Panc1 (cell line): ENCODE measurements at regions not wholly inside any gene's neighbourhood (a gene's known extent, or its start where the extent isn't known, plus 50 kb on each side); places are given as distances from the start of the nearest gene placed in this dataset.

Source experiments
- ATAC-seq: fragments of 200-7000 bp; cut with Tn5 transposase; 2 replicates; pipeline ENCODE4 v1.9.1; 2020; ENCODE audit warnings: mild to moderate bottlenecking, moderate library complexity
- BruUV-seq: library from RNA; stranded (reverse); fragments of 400-500 nt; replicated peaks from 2 replicates; lab custom pipeline; 2021; lab: Mats Ljungman, UMichigan
- CTCF ChIA-PET: fragments of 300-600 bp; sonication (Branson Sonifier 250); formaldehyde crosslinking; loops from one replicate; lab custom pipeline; 2022; ENCODE audit warnings: antibody characterized with exemption; lab: Charles Lee
- POLR2A ChIA-PET: fragments of 300-600 bp; sonication (Branson Sonifier 250); formaldehyde crosslinking; loops from one replicate; lab custom pipeline; 2022; ENCODE audit warnings: antibody characterized with exemption; lab: Charles Lee
- DNase-seq: peaks from one replicate; pipeline ENCODE4 v3.0.0-alpha.2; 2010; ENCODE audit warnings: low read depth, low spot score
- H3K27ac ChIP-seq: 2 replicates; pipeline ENCODE4 v1.5.1; 2011; ENCODE audit warnings: mild to moderate bottlenecking, low read length, inconsistent platforms
- H3K27me3 ChIP-seq: fragments of 200-500 bp; sonication (Bioruptor generic); 2 replicates; pipeline ENCODE4 v1.6.0; 2014; ENCODE audit warnings: low read length, inconsistent platforms; ENCODE audit not compliant: control insufficient read depth, insufficient read depth
- H3K36me3 ChIP-seq: fragments of 200-500 bp; sonication (Bioruptor generic); 2 replicates; pipeline ENCODE4 v1.5.1; 2014; ENCODE audit warnings: inconsistent platforms, mild to moderate bottlenecking, low read length, moderate library complexity; ENCODE audit not compliant: control insufficient read depth, insufficient read depth
- H3K4me1 ChIP-seq: 2 replicates; pipeline ENCODE4 v1.5.1; 2011; ENCODE audit warnings: inconsistent platforms, mild to moderate bottlenecking, low read length, moderate library complexity; ENCODE audit not compliant: control insufficient read depth, insufficient read depth
- H3K4me3 ChIP-seq, 2 experiments: 2 replicates each; pipeline ENCODE4 v1.5.1; 2011 to 2012; ENCODE audit warnings: low read depth in 2 of 2, low read length in 2 of 2, mild to moderate bottlenecking in 2 of 2, inconsistent platforms in 1 of 2, moderate library complexity in 1 of 2
- H3K9me3 ChIP-seq: fragments of 200-500 bp; sonication (Bioruptor generic); 2 replicates; pipeline ENCODE4 v1.5.1; 2014; ENCODE audit warnings: low read depth, mild to moderate bottlenecking, inconsistent platforms, low read length, moderate library complexity; ENCODE audit not compliant: control insufficient read depth, insufficient read depth
- CTCF ChIP-seq: fragments of 450-650 bp; IDR thresholded peaks from 2 replicates; pipeline ENCODE4 v1.5.1; 2017; ENCODE audit warnings: mild to moderate bottlenecking
- POLR2AphosphoS5 ChIP-seq: IDR thresholded peaks from 2 replicates; pipeline ENCODE4 v1.6.1; 2012; ENCODE audit warnings: mild to moderate bottlenecking, low read depth, low read length, moderate library complexity
- REST ChIP-seq, 2 experiments: IDR thresholded peaks; 2 replicates each; pipeline ENCODE4 v1.6.1; 2011 to 2012; ENCODE audit warnings: low read depth in 2 of 2, control low read depth in 1 of 2, low read length in 1 of 2, mild to moderate bottlenecking in 1 of 2, moderate library complexity in 1 of 2; ENCODE audit not compliant: insufficient read depth in 1 of 2
- SIN3A ChIP-seq: IDR thresholded peaks from 2 replicates; pipeline ENCODE4 v1.6.1; 2012; ENCODE audit warnings: low read depth, mild to moderate bottlenecking, low read length, moderate library complexity, borderline replicate concordance; ENCODE audit not compliant: insufficient read depth
- TCF7L2 ChIP-seq: IDR thresholded peaks from 2 replicates; pipeline ENCODE4 v1.6.1; 2011; ENCODE audit warnings: mild to moderate bottlenecking, low read depth, low read length, inconsistent platforms
- in situ Hi-C: cut with HindIII; loops from 2 replicates; pipeline ENCODE4 v1.10.0; 2016; ENCODE audit warnings: low sequenced_read_pairs, low pct_unique_long_range_greater_than_20kb
- intact Hi-C: fragments of 100-400 bp; cut with micrococcal nuclease; formaldehyde crosslinking; loops from one replicate; pipeline ENCODE4 v1.10.0; 2022; ENCODE audit not compliant: unreplicated experiment

GRCh38 chr15:61700803-61701202, 359.4 kb downstream of the VPS13C start:
- intact Hi-C loops (no loop called here), in situ Hi-C loops (no loop called here)
- DNase-seq (no peak), ATAC-seq (no peak)
- ChIA-PET CTCF (no interaction called here), POLR2A (no interaction called here)
- BruUV-seq, result no TSS peak
- Histone ChIP-seq H3K4me1 (no peaks in the 10 kb centered on the region), H3K4me3 (no peak overlapping the region), H3K36me3 (no peaks in the 10 kb centered on the region), H3K9me3 (no peaks in the 10 kb centered on the region), H3K27ac (no peak overlapping the region), H3K27me3 (no peaks in the 10 kb centered on the region)
- TF ChIP-seq TCF7L2 (no peak), CTCF (no peak), REST (IDR thresholded peaks at IDR 0.05; ENCODE audit: insufficient read depth in 1 of 2, low read depth in 2 of 2, low read length in 1 of 2) (no peak), POLR2AphosphoS5 (no peak), SIN3A (no peak)

- H3K9me3 ChIP-seq, result no peaks in the 10 kb centered on the region
- DNase-seq (no peak), ATAC-seq (no peak)
- no peaks in the 10 kb centered on the region for H3K36me3 ChIP-seq
- TF ChIP-seq TCF7L2 (no peak), POLR2AphosphoS5 (no peak), SIN3A (no peak), CTCF (no peak), REST (IDR thresholded peaks at IDR 0.05; ENCODE audit: insufficient read depth in 1 of 2, low read depth in 2 of 2, low read length in 1 of 2) (no peak)
- H3K4me3 ChIP-seq, result no peak overlapping the region
- no peaks in the 10 kb centered on the region for H3K27me3 ChIP-seq
- in situ Hi-C loops (no loop called here), intact Hi-C loops (no loop called here)
- H3K27ac ChIP-seq, result no peak overlapping the region
- POLR2A ChIA-PET, result no interaction called here
- CTCF ChIA-PET, result no interaction called here
- no TSS peak for BruUV-seq
- H3K4me1 ChIP-seq, result no peaks in the 10 kb centered on the region
Observed at GRCh38 chr15:61697796-61698195, 362.5 kb downstream of the VPS13C start.
